Neuronal stem cell (in vitro differentiated cells): ENCODE measurements at regions not wholly inside any gene's neighbourhood (a gene's known extent, or its start where the extent isn't known, plus 50 kb on each side); places are given as distances from the start of the nearest gene placed in this dataset.
"Not testable (repeated sequence)": the region's sequence is repeated elsewhere in the genome, so short reads cannot be mapped to it uniquely, and the experiment has no call there.

Source experiments
- DNase-seq: peaks from one replicate; pipeline ENCODE4 v3.0.0-alpha.2; 2013; ENCODE audit warnings: low spot score
- H2AFZ ChIP-seq: one replicate; pipeline ENCODE4 v1.6.1; 2013; ENCODE audit warnings: mild to moderate bottlenecking, low read length, inconsistent platforms
- H2AK5ac ChIP-seq: 2 replicates; pipeline ENCODE4 v1.6.1; 2013; ENCODE audit warnings: low read depth, mild to moderate bottlenecking, inconsistent platforms, low read length, moderate library complexity, mixed read lengths
- H2BK120ac ChIP-seq: 2 replicates; pipeline ENCODE4 v1.6.1; 2013; ENCODE audit warnings: low read depth, mild to moderate bottlenecking, inconsistent platforms, low read length, moderate library complexity, mixed read lengths
- H2BK12ac ChIP-seq: one replicate; pipeline ENCODE4 v1.6.1; 2013; ENCODE audit warnings: low read length, inconsistent platforms
- H2BK15ac ChIP-seq: 2 replicates; pipeline ENCODE4 v1.6.1; 2013; ENCODE audit warnings: mild to moderate bottlenecking, low read length, inconsistent platforms, mixed read lengths
- H2BK5ac ChIP-seq: one replicate; pipeline ENCODE4 v1.6.1; 2013; ENCODE audit warnings: inconsistent platforms, mild to moderate bottlenecking, low read length, moderate library complexity
- H3K14ac ChIP-seq: one replicate; pipeline ENCODE4 v1.6.1; 2013; ENCODE audit warnings: low read length, inconsistent platforms
- H3K18ac ChIP-seq: 2 replicates; pipeline ENCODE4 v1.6.1; 2013; ENCODE audit warnings: low read length, inconsistent platforms
- H3K23ac ChIP-seq: 2 replicates; pipeline ENCODE4 v1.6.1; 2013; ENCODE audit warnings: low read depth, mild to moderate bottlenecking, mixed read lengths, low read length, inconsistent platforms; ENCODE audit not compliant: poor library complexity
- H3K27ac ChIP-seq: replicated peaks from 3 replicates; pipeline ENCODE4 v1.5.1; 2013; ENCODE audit warnings: low read length, inconsistent platforms
- H3K27me3 ChIP-seq, 3 experiments: 2 replicates each; pipeline ENCODE4 v1.6.1; 2013; ENCODE audit warnings: low read length in 3 of 3, mild to moderate bottlenecking in 2 of 3, inconsistent platforms in 1 of 3, low read depth in 1 of 3, mixed read lengths in 1 of 3, moderate library complexity in 1 of 3; ENCODE audit not compliant: control insufficient read depth in 3 of 3, insufficient read depth in 3 of 3
- H3K36me3 ChIP-seq, 2 donors: replicated peaks in 1 of 2; 2 replicates each; pipeline ENCODE4 v1.6.1; 2013; ENCODE audit warnings: low read length in 2 of 2; ENCODE audit not compliant: control insufficient read depth in 2 of 2, insufficient read depth in 2 of 2
- H3K4ac ChIP-seq: 2 replicates; pipeline ENCODE4 v1.6.1; 2013; ENCODE audit warnings: inconsistent platforms, mild to moderate bottlenecking, low read length, moderate library complexity
- H3K4me1 ChIP-seq, 2 donors: 1 replicate in 1 of 2; 2 replicates in 1 of 2; pipeline ENCODE4 v1.6.1; 2013; ENCODE audit warnings: low read length in 2 of 2, low read depth in 1 of 2; ENCODE audit not compliant: control insufficient read depth in 2 of 2, insufficient read depth in 1 of 2
- H3K4me2 ChIP-seq: one replicate; pipeline ENCODE4 v1.6.1; 2013; ENCODE audit warnings: mild to moderate bottlenecking, low read length, inconsistent platforms; ENCODE audit not compliant: insufficient read depth, poor library complexity, severe bottlenecking
- H3K4me3 ChIP-seq, 2 donors: 2 replicates each; pipeline ENCODE4 v1.5.1; 2013; ENCODE audit warnings: low read length in 2 of 2, mild to moderate bottlenecking in 2 of 2, inconsistent platforms in 1 of 2, moderate library complexity in 1 of 2
- H3K79me1 ChIP-seq: one replicate; pipeline ENCODE4 v1.6.1; 2013; ENCODE audit warnings: low read depth, mild to moderate bottlenecking, inconsistent platforms, low read length, moderate library complexity
- H3K9ac ChIP-seq: one replicate; pipeline ENCODE4 v1.6.1; 2013; ENCODE audit warnings: mild to moderate bottlenecking, low read depth, low read length, inconsistent platforms; ENCODE audit not compliant: poor library complexity
- H3K9me3 ChIP-seq, 2 donors: replicated peaks in 1 of 2; 2 replicates each; pipeline versions ENCODE3 to v1.6.1; 2013; ENCODE audit warnings: low read length in 2 of 2, mild to moderate bottlenecking in 2 of 2, inconsistent platforms in 1 of 2, low read depth in 1 of 2, mixed read lengths in 1 of 2, moderate library complexity in 1 of 2; ENCODE audit not compliant: control insufficient read depth in 2 of 2, insufficient read depth in 1 of 2
- H4K8ac ChIP-seq: one replicate; pipeline ENCODE4 v1.6.1; 2013; ENCODE audit warnings: low read depth, mild to moderate bottlenecking, inconsistent platforms, low read length, moderate library complexity
- H4K91ac ChIP-seq: one replicate; pipeline ENCODE4 v1.6.1; 2013; ENCODE audit warnings: low read length, low read depth, mild to moderate bottlenecking, inconsistent platforms; ENCODE audit not compliant: poor library complexity
- WGBS, 2 donors: extraction: QIAGEN DNeasy Blood & Tissue Kit; methylation state at CpG; one replicate each; pipeline ENCODE4 v1.1.7; 2013; ENCODE audit warnings: missing lambda C conversion rate in 2 of 2, mixed read lengths in 1 of 2; ENCODE audit not compliant: insufficient read length in 2 of 2, insufficient replicate concordance in 1 of 2; ENCODE audit errors: extremely low coverage in 2 of 2; 5-methylcytosine and 5-hydroxymethylcytosine counted together

DNA sequence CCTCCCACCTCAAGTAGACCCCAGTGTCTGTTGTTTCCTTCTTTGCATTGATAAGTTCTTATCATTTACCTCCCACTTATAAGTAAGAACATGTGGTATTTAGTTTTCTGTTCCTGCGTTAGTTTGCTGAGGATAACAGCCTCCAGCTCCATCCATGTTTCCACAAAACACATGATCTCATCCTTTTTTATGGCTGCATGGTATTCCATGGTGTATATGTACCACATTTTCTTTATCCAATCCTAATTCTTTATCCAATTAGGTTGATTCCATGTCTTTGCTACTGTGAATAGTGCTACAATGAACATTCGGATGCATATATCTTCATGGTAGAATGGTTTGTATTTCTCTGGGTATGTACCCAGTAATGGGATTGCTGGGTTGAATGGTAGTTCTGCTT is 102.5 kb upstream of the UGP2 start:
- not testable (repeated sequence) for H3K18ac ChIP-seq, H2BK12ac ChIP-seq, H3K79me1 ChIP-seq, H3K4me1 ChIP-seq, H3K4me3 ChIP-seq, H3K9ac ChIP-seq, H3K14ac ChIP-seq, H2AFZ ChIP-seq, H3K36me3 ChIP-seq, H4K91ac ChIP-seq, H3K9me3 ChIP-seq, H2BK5ac ChIP-seq, H3K23ac ChIP-seq, H2BK15ac ChIP-seq, H3K27ac ChIP-seq, H4K8ac ChIP-seq, H3K27me3 ChIP-seq, DNase-seq, H3K4me2 ChIP-seq, H3K4ac ChIP-seq, H2BK120ac ChIP-seq, H2AK5ac ChIP-seq
- no CpG with 5 or more reads among the region's 2 CpGs for WGBS, 2 donors

DNA sequence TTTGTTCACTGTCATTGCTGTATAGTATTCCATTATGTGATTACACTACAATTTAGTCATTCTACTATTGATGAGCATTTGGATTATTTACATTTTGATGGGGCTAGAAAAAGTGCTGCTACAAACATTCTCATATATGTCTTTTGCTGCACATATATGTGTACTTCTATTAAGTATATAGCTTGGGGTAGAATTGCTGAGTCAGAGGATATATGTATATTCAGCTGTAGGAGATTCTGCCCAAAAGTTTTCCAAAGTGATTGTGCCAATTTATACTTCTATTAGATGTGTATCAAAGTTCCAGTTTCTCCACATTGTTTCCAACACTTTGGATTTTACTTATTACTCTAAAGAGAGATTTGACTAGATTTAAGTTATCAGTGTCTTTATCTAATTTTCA is 101.7 kb upstream of the UGP2 start:
- Histone ChIP-seq H3K23ac (no peak overlapping the region), H2AFZ (no peak overlapping the region)
- no peak for DNase-seq

DNA sequence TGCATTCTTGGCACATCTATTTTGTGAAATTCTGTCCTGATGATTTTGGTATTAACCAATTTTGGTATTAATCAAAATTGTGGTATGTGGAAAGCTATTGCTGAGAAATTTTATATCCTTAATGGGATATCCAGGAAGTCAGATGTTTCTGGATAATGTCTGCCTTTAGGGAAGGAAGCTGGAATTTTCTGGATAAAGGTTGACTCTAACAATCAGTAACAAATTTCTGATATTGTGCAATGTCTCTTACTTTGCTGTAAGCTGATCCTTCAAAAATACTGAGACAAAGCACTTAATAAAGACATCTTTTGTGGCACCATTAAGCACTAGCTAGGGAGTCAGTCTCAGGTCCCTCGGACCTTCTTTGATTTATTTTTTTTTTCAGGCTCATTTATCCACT is 100.8 kb upstream of the UGP2 start:
- no peak overlapping the region for H2BK12ac ChIP-seq
- no peaks in the 10 kb centered on the region for H3K36me3 ChIP-seq
- no peak overlapping the region for H3K4me3 ChIP-seq
- H2AFZ ChIP-seq = no peak overlapping the region
- H3K27ac ChIP-seq = no peak overlapping the region
- H3K79me1 ChIP-seq = no peaks in the 10 kb centered on the region
- H3K9ac ChIP-seq = no peak overlapping the region
- no peak overlapping the region for H3K23ac ChIP-seq
- no CpG with 5 or more reads among the region's 1 CpG for WGBS, 2 donors
- no peak overlapping the region for H3K18ac ChIP-seq
- H2AK5ac ChIP-seq = no peak overlapping the region
- H3K14ac ChIP-seq = no peak overlapping the region
- no peak overlapping the region for H4K8ac ChIP-seq
- no peaks in the 10 kb centered on the region for H3K27me3 ChIP-seq
- no peak overlapping the region for H2BK15ac ChIP-seq
- H3K9me3 ChIP-seq = no peaks in the 10 kb centered on the region
- H3K4ac ChIP-seq = no peak overlapping the region
- no peak overlapping the region for H2BK120ac ChIP-seq
- no peak overlapping the region for H4K91ac ChIP-seq
- H2BK5ac ChIP-seq = no peak overlapping the region
- H3K4me1 ChIP-seq = peaks cover 3 to 6% of the 10 kb centered on the region in 2 donors
- no peak overlapping the region for H3K4me2 ChIP-seq
- DNase-seq = no peak

More for the DNA sequence above, 101.7 kb upstream of the UGP2 start:
- Histone ChIP-seq H3K4me3 (no peak overlapping the region), H3K4ac (no peak overlapping the region), H2BK5ac (no peak overlapping the region), H3K4me2 (no peak overlapping the region), H3K79me1 (no peaks in the 10 kb centered on the region), H3K18ac (no peak overlapping the region), H3K36me3 (no peaks in the 10 kb centered on the region), H3K14ac (no peak overlapping the region), H3K4me1 (peaks cover 3 to 6% of the 10 kb centered on the region in 2 donors), H2BK120ac (no peak overlapping the region), H2AK5ac (no peak overlapping the region), H4K8ac (no peak overlapping the region), H3K9ac (no peak overlapping the region), H3K9me3 (no peaks in the 10 kb centered on the region), H4K91ac (no peak overlapping the region), H2BK15ac (no peak overlapping the region), H2BK12ac (no peak overlapping the region), H3K27ac (no peak overlapping the region), H3K27me3 (no peaks in the 10 kb centered on the region)

DNA sequence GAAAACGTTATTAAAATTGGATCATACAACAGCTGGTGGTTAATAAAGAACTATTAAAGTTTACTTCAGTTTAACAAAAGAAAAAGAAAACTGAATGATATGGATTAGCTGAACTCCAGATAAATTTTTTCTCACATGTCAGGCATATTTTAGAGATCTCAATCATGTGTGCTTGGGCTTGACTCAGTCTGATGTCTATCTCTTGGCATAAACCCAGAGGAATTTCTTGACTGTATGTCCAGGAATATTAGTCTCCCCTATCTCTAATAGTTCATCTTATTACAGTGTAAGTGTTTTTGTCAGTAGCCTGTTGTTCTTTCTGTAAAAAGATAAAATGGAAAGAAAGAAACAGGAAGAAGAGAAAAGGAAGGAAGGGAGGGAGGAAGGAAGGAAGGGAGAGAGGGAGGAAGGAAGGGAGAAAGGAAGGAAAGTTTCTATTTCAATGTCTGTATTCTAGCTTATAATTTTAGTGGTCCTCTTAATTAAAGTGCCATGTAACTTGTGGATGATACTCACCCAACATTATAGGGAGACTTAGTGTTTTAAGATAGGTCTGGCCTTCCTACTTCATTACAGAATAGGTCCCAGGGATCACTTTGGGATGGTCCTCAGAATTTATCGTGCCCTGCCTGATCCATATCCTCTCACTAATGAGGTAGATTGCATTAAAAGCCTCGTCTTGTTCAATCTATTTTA is 99.7 kb upstream of the UGP2 start:
- WGBS, 2 donors = no CpG with 5 or more reads among the region's 3 CpGs
- Histone ChIP-seq H3K36me3 (no peaks in the 10 kb centered on the region), H2AFZ (no peak overlapping the region), H2BK12ac (no peak overlapping the region), H3K4me2 (no peak overlapping the region), H3K4me3 (no peak overlapping the region), H3K9ac (no peak overlapping the region), H3K9me3 (no peaks in the 10 kb centered on the region), H3K14ac (no peak overlapping the region), H2AK5ac (no peak overlapping the region), H3K4me1 (peaks cover 3 to 6% of the 10 kb centered on the region in 2 donors), H2BK5ac (no peak overlapping the region), H3K27ac (no peak overlapping the region), H3K23ac (no peak overlapping the region), H3K27me3 (no peaks in the 10 kb centered on the region), H3K79me1 (no peaks in the 10 kb centered on the region), H4K91ac (no peak overlapping the region), H3K4ac (no peak overlapping the region), H2BK120ac (no peak overlapping the region), H2BK15ac (no peak overlapping the region), H3K18ac (no peak overlapping the region), H4K8ac (no peak overlapping the region)
- DNase-seq = no peak
